ENCODE measurements at regions not wholly inside any gene's neighbourhood (a gene's known extent, or its start where the extent isn't known, plus 50 kb on each side); places are given as distances from the start of the nearest gene placed in this dataset.

- H3K9me3 Mint-ChIP-seq: no peaks in the 10 kb centered on the region
- peaks cover 11% of the 10 kb centered on the region for H3K36me3 Mint-ChIP-seq (ENCODE audit: low read depth)
- no peak overlapping the region for H3K27ac Mint-ChIP-seq (ENCODE audit: unreplicated experiment)
- TF ChIP-seq CTCF (conservative IDR thresholded peaks at IDR 0.05): no peak
- H3K4me1 Mint-ChIP-seq: peaks cover 4% of the 10 kb centered on the region
- no peak for DNase-seq (ENCODE audit: low read depth, low spot score)
- H3K4me3 Mint-ChIP-seq: no peak overlapping the region
- no peaks in the 10 kb centered on the region for H3K27me3 Mint-ChIP-seq (ENCODE audit: low read depth)
Measured at GRCh38 chr3:18070231-18070630, 327.8 kb upstream of the TBC1D5 start.

- DNase-seq (ENCODE audit: low read depth, low spot score): no peak
- H3K36me3 Mint-ChIP-seq (ENCODE audit: low read depth): peaks cover 12% of the 10 kb centered on the region
- H3K4me3 Mint-ChIP-seq: no peak overlapping the region
- H3K27ac Mint-ChIP-seq (ENCODE audit: unreplicated experiment): no peak overlapping the region
- no peaks in the 10 kb centered on the region for H3K27me3 Mint-ChIP-seq (ENCODE audit: low read depth)
- peaks cover 4% of the 10 kb centered on the region for H3K4me1 Mint-ChIP-seq
- H3K9me3 Mint-ChIP-seq: no peaks in the 10 kb centered on the region
- no peak for TF ChIP-seq CTCF (conservative IDR thresholded peaks at IDR 0.05)
Measured at GRCh38 chr3:18069568-18069967, 327.1 kb upstream of the TBC1D5 start.

GRCh38 chr3:18066899-18067582, 324.6 kb upstream of the TBC1D5 start:
- peaks cover 23% of the 10 kb centered on the region for H3K36me3 Mint-ChIP-seq (ENCODE audit: low read depth)
- no peak overlapping the region for H3K27ac Mint-ChIP-seq (ENCODE audit: unreplicated experiment)
- no peaks in the 10 kb centered on the region for H3K27me3 Mint-ChIP-seq (ENCODE audit: low read depth)
- H3K4me1 Mint-ChIP-seq: peaks cover under 1% of the 10 kb centered on the region
- TF ChIP-seq CTCF (conservative IDR thresholded peaks at IDR 0.05): no peak
- DNase-seq (ENCODE audit: low read depth, low spot score): no peak
- no peak overlapping the region for H3K4me3 Mint-ChIP-seq
- H3K9me3 Mint-ChIP-seq: no peaks in the 10 kb centered on the region

GRCh38 chr3:18064586-18064985, 322.2 kb upstream of the TBC1D5 start:
- H3K9me3 Mint-ChIP-seq: no peaks in the 10 kb centered on the region
- DNase-seq (ENCODE audit: low read depth, low spot score): no peak
- peak overlapping the region; percentile 54 for H3K27ac Mint-ChIP-seq (ENCODE audit: unreplicated experiment)
- H3K4me3 Mint-ChIP-seq: no peak overlapping the region
- H3K27me3 Mint-ChIP-seq (ENCODE audit: low read depth): no peaks in the 10 kb centered on the region
- H3K36me3 Mint-ChIP-seq (ENCODE audit: low read depth): peaks cover 26% of the 10 kb centered on the region
- TF ChIP-seq CTCF (conservative IDR thresholded peaks at IDR 0.05): no peak
- H3K4me1 Mint-ChIP-seq: no peaks in the 10 kb centered on the region

- Mint-ChIP-seq H3K27me3 (ENCODE audit: low read depth) (no peaks in the 10 kb centered on the region), H3K4me3 (no peak overlapping the region), H3K27ac (ENCODE audit: unreplicated experiment) (no peak overlapping the region), H3K9me3 (no peaks in the 10 kb centered on the region), H3K36me3 (ENCODE audit: low read depth) (peaks cover 19% of the 10 kb centered on the region), H3K4me1 (peaks cover 1% of the 10 kb centered on the region)
- DNase-seq (ENCODE audit: low read depth, low spot score): no peak
- no peak for TF ChIP-seq CTCF (conservative IDR thresholded peaks at IDR 0.05)
Measured at GRCh38 chr3:18062657-18063025, 320.2 kb upstream of the TBC1D5 start.
